Upper lobe of left lung (tissue), 6 donors: ENCODE measurements at regions not wholly inside any gene's neighbourhood (a gene's known extent, or its start where the extent isn't known, plus 50 kb on each side); places are given as distances from the start of the nearest gene placed in this dataset.

Experiments used
- ATAC-seq, 2 donors: fragments of 200-7000 bp; cut with Tn5 transposase; one replicate each; pipeline ENCODE4 v1.9.1; 2022; ENCODE audit warnings: mild to moderate bottlenecking in 2 of 2, moderate library complexity in 2 of 2; ENCODE audit not compliant: low FRiP score in 2 of 2
- DNase-seq, 2 donors: peaks; one replicate each; pipeline ENCODE4 v3.0.0-alpha.2; 2019 to 2020
- H3K27ac ChIP-seq, 4 donors: fragments of 200-600 bp; sonication (generic); one replicate each; pipeline ENCODE4 v1.5.1; 2016 to 2019
- H3K27me3 ChIP-seq, 4 donors: fragments of 200-600 bp; sonication (generic); one replicate each; pipeline ENCODE4 v1.5.1; 2017 to 2019
- H3K36me3 ChIP-seq, 4 donors: fragments of 200-600 bp; sonication (generic); one replicate each; pipeline ENCODE4 v1.5.1; 2016 to 2019
- H3K4me1 ChIP-seq, 4 donors: fragments of 200-600 bp; sonication (generic); one replicate each; pipeline ENCODE4 v1.5.1; 2018 to 2019
- H3K4me3 ChIP-seq, 4 donors: fragments of 200-600 bp; sonication (generic); one replicate each; pipeline ENCODE4 v1.5.1; 2017 to 2019; ENCODE audit warnings: mild to moderate bottlenecking in 2 of 4, moderate library complexity in 1 of 4
- H3K9me3 ChIP-seq, 4 donors: fragments of 200-600 bp; sonication (generic); one replicate each; pipeline ENCODE4 v1.5.1; 2018 to 2019
- CTCF ChIP-seq, 6 experiments: fragments of 450-650 bp in 4 of 6; fragments of 200-600 bp in 2 of 6; sonication (generic) in 2 of 6; IDR thresholded peaks; one replicate each; pipeline ENCODE4 v1.5.1; 2016 to 2019; ENCODE audit warnings: antibody characterized with exemption in 6 of 6
- EP300 ChIP-seq, 4 donors: sonication (generic); formaldehyde crosslinking; IDR thresholded peaks; one replicate each; pipeline ENCODE4 v1.5.1; 2017; ENCODE audit warnings: antibody characterized with exemption in 4 of 4, control low read depth in 2 of 4
- POLR2A ChIP-seq, 4 donors: fragments of 450-650 bp; IDR thresholded peaks; one replicate each; pipeline ENCODE4 v1.5.1; 2016 to 2017; ENCODE audit warnings: antibody characterized with exemption in 4 of 4, mild to moderate bottlenecking in 2 of 4
- POLR2AphosphoS5 ChIP-seq, 2 donors: sonication (generic); formaldehyde crosslinking; IDR thresholded peaks; one replicate each; pipeline ENCODE4 v1.5.1; 2017; ENCODE audit warnings: antibody characterized with exemption in 2 of 2
- WGBS, 2 donors: methylation state at CpG; one replicate each; pipeline ENCODE4 v1.1.5; 2017 to 2018; 5-methylcytosine and 5-hydroxymethylcytosine counted together
- donor health status: DM: no; HTN: no; CAD: no; lungs with moderate emphysema.
- donor health status: DM: no; HTN: yes; CAD: no; lungs with severe emphysema.

GRCh38 chr3:117848606-117849005, 1139.0 kb downstream of the TUSC7 start:
- H3K4me3 ChIP-seq: no peak overlapping the region
- H3K4me1 ChIP-seq: no peaks in the 10 kb centered on the region
- DNase-seq (no peak), ATAC-seq (no peak)
- H3K27me3 ChIP-seq: no peaks in the 10 kb centered on the region
- H3K9me3 ChIP-seq: no peaks in the 10 kb centered on the region
- TF ChIP-seq CTCF (IDR thresholded peaks at IDR 0.05) (no peak), POLR2A (IDR thresholded peaks at IDR 0.05) (no peak), EP300 (IDR thresholded peaks at IDR 0.05) (no peak), POLR2AphosphoS5 (IDR thresholded peaks at IDR 0.05) (no peak)
- no peak overlapping the region for H3K27ac ChIP-seq
- no peaks in the 10 kb centered on the region for H3K36me3 ChIP-seq

GRCh38 chr3:117853923-117854668, 1144.5 kb downstream of the TUSC7 start:
- H3K4me3 ChIP-seq: no peak overlapping the region
- H3K36me3 ChIP-seq: no peaks in the 10 kb centered on the region
- H3K27ac ChIP-seq: no peak overlapping the region
- no peaks in the 10 kb centered on the region for H3K9me3 ChIP-seq
- no peak for TF ChIP-seq POLR2AphosphoS5 (IDR thresholded peaks at IDR 0.05)
- TF ChIP-seq POLR2A (IDR thresholded peaks at IDR 0.05): no peak
- no peak for TF ChIP-seq EP300 (IDR thresholded peaks at IDR 0.05)
- TF ChIP-seq CTCF (IDR thresholded peaks at IDR 0.05): no peak
- no peaks in the 10 kb centered on the region for H3K27me3 ChIP-seq
- WGBS, 2 donors: 77 to 78% methylated on average over 5 of the region's 5 CpGs
- DNase-seq (no peak), ATAC-seq (no peak)
- H3K4me1 ChIP-seq: no peaks in the 10 kb centered on the region

- Histone ChIP-seq H3K36me3 (no peaks in the 10 kb centered on the region), H3K4me3 (no peak overlapping the region), H3K4me1 (no peaks in the 10 kb centered on the region), H3K27ac (no peak overlapping the region), H3K9me3 (no peaks in the 10 kb centered on the region), H3K27me3 (no peaks in the 10 kb centered on the region)
- no peak for DNase-seq
- 67 to 75% methylated on average over 1 of the region's 1 CpG for WGBS, 2 donors
- no peak for ATAC-seq
- TF ChIP-seq POLR2A (IDR thresholded peaks at IDR 0.05): no peak
- no peak for TF ChIP-seq POLR2AphosphoS5 (IDR thresholded peaks at IDR 0.05)
- no peak for TF ChIP-seq EP300 (IDR thresholded peaks at IDR 0.05)
- TF ChIP-seq CTCF (IDR thresholded peaks at IDR 0.05): no peak
These were observed 1146.8 kb downstream of the TUSC7 start for GRCh38 chr3:117856354-117856753.

GRCh38 chr3:117863146-117863545, 1153.6 kb downstream of the TUSC7 start:
- DNase-seq (no peak), ATAC-seq (no peak)

More at GRCh38 chr3:117863146-117863545, 1153.6 kb downstream of the TUSC7 start:
- Histone ChIP-seq H3K4me1 (no peaks in the 10 kb centered on the region), H3K9me3 (no peaks in the 10 kb centered on the region), H3K4me3 (no peak overlapping the region), H3K27ac (no peak overlapping the region), H3K36me3 (no peaks in the 10 kb centered on the region), H3K27me3 (no peaks in the 10 kb centered on the region)
- TF ChIP-seq CTCF (IDR thresholded peaks at IDR 0.05) (no peak), EP300 (IDR thresholded peaks at IDR 0.05) (no peak), POLR2A (IDR thresholded peaks at IDR 0.05) (no peak), POLR2AphosphoS5 (IDR thresholded peaks at IDR 0.05) (no peak)
- 88 to 90% methylated on average over 2 of the region's 2 CpGs for WGBS, 2 donors
